ENCODE measurements at regions not wholly inside any gene's neighbourhood (a gene's known extent, or its start where the extent isn't known, plus 50 kb on each side); places are given as distances from the start of the nearest gene placed in this dataset.

DNA sequence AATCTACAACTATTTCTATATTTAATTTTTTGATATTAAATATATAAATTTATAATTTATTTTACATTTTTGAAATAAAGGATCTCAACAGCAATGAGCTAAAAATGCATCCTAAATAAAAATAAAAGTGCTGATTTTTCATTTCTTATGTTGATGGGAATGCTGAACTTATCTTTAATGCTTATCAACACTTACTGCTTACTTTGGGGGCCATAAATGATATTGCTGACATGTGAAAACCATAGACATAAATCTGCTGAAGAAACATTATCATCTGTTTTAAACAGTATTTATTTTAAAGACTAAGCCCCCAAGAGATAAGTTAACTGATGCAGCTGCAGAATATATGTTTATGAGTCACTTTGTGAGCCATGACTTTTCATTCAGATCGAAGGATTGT is 594.1 kb upstream of the PKN2 start:
- Histone ChIP-seq H3K4me1 (ENCODE audit: control insufficient read depth in 1 of 2, insufficient read depth in 2 of 2, low read length in 2 of 2) (no peaks in the 10 kb centered on the region), H3K36me3 (ENCODE audit: control insufficient read depth in 1 of 2, insufficient read depth in 2 of 2, low read length in 1 of 2) (no peaks in the 10 kb centered on the region), H3K27ac (ENCODE audit: low read depth in 1 of 2, low read length in 2 of 2) (no peak overlapping the region), H3K4me3 (ENCODE audit: low read length in 2 of 2) (no peak overlapping the region), H3K27me3 (ENCODE audit: control insufficient read depth in 1 of 2, insufficient read depth in 2 of 2, low read length in 1 of 2) (no peaks in the 10 kb centered on the region), H3K9me3 (ENCODE audit: control insufficient read depth, low read length) (no peaks in the 10 kb centered on the region)
- DNase-seq = no peak
- ATAC-seq (ENCODE audit: low FRiP score) = no peak
- 0 to 1% methylated on average over 1 of the region's 1 CpG for WGBS, 2 donors
- intact Hi-C loops (cut with DNase I) = no loop called here

GRCh38 chr1:88098881-88099280 is 585.2 kb upstream of the PKN2 start:
- Histone ChIP-seq H3K36me3 (ENCODE audit: control insufficient read depth in 1 of 2, insufficient read depth in 2 of 2, low read length in 1 of 2) (no peaks in the 10 kb centered on the region), H3K27me3 (ENCODE audit: control insufficient read depth in 1 of 2, insufficient read depth in 2 of 2, low read length in 1 of 2) (peaks cover 0 to 2% of the 10 kb centered on the region in 2 donors), H3K4me3 (ENCODE audit: low read length in 2 of 2) (no peak overlapping the region), H3K27ac (ENCODE audit: low read depth in 1 of 2, low read length in 2 of 2) (no peak overlapping the region), H3K4me1 (ENCODE audit: control insufficient read depth in 1 of 2, insufficient read depth in 2 of 2, low read length in 2 of 2) (no peaks in the 10 kb centered on the region), H3K9me3 (ENCODE audit: control insufficient read depth, low read length) (no peaks in the 10 kb centered on the region)
- 64 to 73% methylated on average over 3 of the region's 3 CpGs for WGBS, 2 donors
- ATAC-seq (ENCODE audit: low FRiP score) = no peak
- DNase-seq = no peak
- intact Hi-C loops (cut with DNase I) = no loop called here

DNA sequence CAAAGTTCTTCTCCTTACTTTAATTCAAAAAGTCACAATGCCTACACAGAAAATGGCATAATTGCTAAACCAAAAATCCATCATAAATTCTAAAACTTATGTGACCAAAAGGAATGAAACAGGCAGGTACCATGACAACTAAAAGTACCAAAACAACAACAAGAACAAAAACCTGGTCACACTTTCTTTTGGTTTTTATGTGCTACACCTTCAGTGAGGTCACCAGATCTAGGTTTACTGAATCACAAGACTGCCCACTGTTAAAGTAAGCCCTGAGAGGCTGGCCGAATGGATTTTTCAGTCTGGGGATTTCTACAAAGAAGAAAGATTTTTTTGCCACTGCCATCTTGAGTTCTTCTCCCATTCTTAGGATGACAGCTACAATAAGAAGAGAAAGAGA is 583.0 kb upstream of the PKN2 start:
- peaks cover 0 to 2% of the 10 kb centered on the region in 2 donors for H3K27me3 ChIP-seq (ENCODE audit: control insufficient read depth in 1 of 2, insufficient read depth in 2 of 2, low read length in 1 of 2)
- H3K9me3 ChIP-seq (ENCODE audit: control insufficient read depth, low read length) = no peaks in the 10 kb centered on the region
- no peak overlapping the region for H3K4me3 ChIP-seq (ENCODE audit: low read length in 2 of 2)
- DNase-seq (no peak), ATAC-seq (ENCODE audit: low FRiP score) (no peak)
- intact Hi-C loops (cut with DNase I) = no loop called here
- H3K36me3 ChIP-seq (ENCODE audit: control insufficient read depth in 1 of 2, insufficient read depth in 2 of 2, low read length in 1 of 2) = no peaks in the 10 kb centered on the region
- no peak overlapping the region for H3K27ac ChIP-seq (ENCODE audit: low read depth in 1 of 2, low read length in 2 of 2)
- no peaks in the 10 kb centered on the region for H3K4me1 ChIP-seq (ENCODE audit: control insufficient read depth in 1 of 2, insufficient read depth in 2 of 2, low read length in 2 of 2)
- 80 to 89% methylated on average over 1 of the region's 1 CpG for WGBS, 2 donors

- intact Hi-C loops (cut with DNase I) = no loop called here
- ATAC-seq (ENCODE audit: low FRiP score) (no peak), DNase-seq (no peak)
- no peaks in the 10 kb centered on the region for H3K9me3 ChIP-seq (ENCODE audit: control insufficient read depth, low read length)
- no peak overlapping the region for H3K27ac ChIP-seq (ENCODE audit: low read depth in 1 of 2, low read length in 2 of 2)
- 26 to 29% methylated on average over 1 of the region's 1 CpG for whole genome bisulfite sequencing, 2 donors
- H3K4me3 ChIP-seq (ENCODE audit: low read length in 2 of 2) = no peak overlapping the region
- no peaks in the 10 kb centered on the region for H3K36me3 ChIP-seq (ENCODE audit: control insufficient read depth in 1 of 2, insufficient read depth in 2 of 2, low read length in 1 of 2)
- H3K27me3 ChIP-seq (ENCODE audit: control insufficient read depth in 1 of 2, insufficient read depth in 2 of 2, low read length in 1 of 2) = no peaks in the 10 kb centered on the region
- H3K4me1 ChIP-seq (ENCODE audit: control insufficient read depth in 1 of 2, insufficient read depth in 2 of 2, low read length in 2 of 2) = no peaks in the 10 kb centered on the region
Observed at GRCh38 chr1:88104236-88104635, 579.8 kb upstream of the PKN2 start.

DNA sequence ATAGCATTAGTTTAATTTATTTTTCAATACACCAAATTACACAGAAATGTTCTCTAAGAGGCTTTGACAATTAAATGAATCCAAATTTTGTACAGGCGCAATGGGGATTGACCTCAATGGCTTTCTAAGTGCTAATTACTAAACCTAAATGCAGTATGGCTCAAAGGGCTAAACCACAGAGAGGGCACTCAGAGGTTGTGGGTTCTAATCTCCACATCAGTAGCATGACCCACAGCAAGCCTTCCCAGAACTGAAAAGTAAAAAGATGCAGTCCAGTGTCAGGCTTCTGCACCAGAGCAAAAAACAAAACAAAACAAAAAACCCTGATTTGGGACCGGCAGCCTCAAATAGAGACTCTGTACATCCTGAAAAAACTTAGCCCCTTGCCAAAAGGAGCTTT is 579.2 kb upstream of the PKN2 start:
- H3K9me3 ChIP-seq (ENCODE audit: control insufficient read depth, low read length) = no peaks in the 10 kb centered on the region
- WGBS, 2 donors = 90 to 92% methylated on average over 2 of the region's 2 CpGs
- intact Hi-C loops (cut with DNase I) = no loop called here
- no peak for ATAC-seq (ENCODE audit: low FRiP score)
- H3K36me3 ChIP-seq (ENCODE audit: control insufficient read depth in 1 of 2, insufficient read depth in 2 of 2, low read length in 1 of 2) = no peaks in the 10 kb centered on the region
- H3K4me3 ChIP-seq (ENCODE audit: low read length in 2 of 2) = no peak overlapping the region
- H3K27ac ChIP-seq (ENCODE audit: low read depth in 1 of 2, low read length in 2 of 2) = no peak overlapping the region
- H3K27me3 ChIP-seq (ENCODE audit: control insufficient read depth in 1 of 2, insufficient read depth in 2 of 2, low read length in 1 of 2) = no peaks in the 10 kb centered on the region
- no peaks in the 10 kb centered on the region for H3K4me1 ChIP-seq (ENCODE audit: control insufficient read depth in 1 of 2, insufficient read depth in 2 of 2, low read length in 2 of 2)
- DNase-seq = no peak

GRCh38 chr1:88111816-88112215 is 572.3 kb upstream of the PKN2 start:
- Histone ChIP-seq H3K27me3 (ENCODE audit: control insufficient read depth in 1 of 2, insufficient read depth in 2 of 2, low read length in 1 of 2) (no peaks in the 10 kb centered on the region), H3K27ac (ENCODE audit: low read depth in 1 of 2, low read length in 2 of 2) (no peak overlapping the region), H3K4me1 (ENCODE audit: control insufficient read depth in 1 of 2, insufficient read depth in 2 of 2, low read length in 2 of 2) (no peaks in the 10 kb centered on the region), H3K36me3 (ENCODE audit: control insufficient read depth in 1 of 2, insufficient read depth in 2 of 2, low read length in 1 of 2) (no peaks in the 10 kb centered on the region), H3K4me3 (ENCODE audit: low read length in 2 of 2) (no peak overlapping the region), H3K9me3 (ENCODE audit: control insufficient read depth, low read length) (no peaks in the 10 kb centered on the region)
- no peak for DNase-seq
- intact Hi-C loops (cut with DNase I) = no loop called here
- 94 to 97% methylated on average over 3 of the region's 3 CpGs for WGBS, 2 donors
- no peak for ATAC-seq (ENCODE audit: low FRiP score)

- Histone ChIP-seq H3K36me3 (ENCODE audit: control insufficient read depth in 1 of 2, insufficient read depth in 2 of 2, low read length in 1 of 2) (no peaks in the 10 kb centered on the region), H3K4me3 (ENCODE audit: low read length in 2 of 2) (no peak overlapping the region), H3K27me3 (ENCODE audit: control insufficient read depth in 1 of 2, insufficient read depth in 2 of 2, low read length in 1 of 2) (no peaks in the 10 kb centered on the region), H3K4me1 (ENCODE audit: control insufficient read depth in 1 of 2, insufficient read depth in 2 of 2, low read length in 2 of 2) (no peaks in the 10 kb centered on the region), H3K27ac (ENCODE audit: low read depth in 1 of 2, low read length in 2 of 2) (no peak overlapping the region), H3K9me3 (ENCODE audit: control insufficient read depth, low read length) (no peaks in the 10 kb centered on the region)
- ATAC-seq (ENCODE audit: low FRiP score) (no peak), DNase-seq (no peak)
- 84 to 85% methylated on average over 4 of the region's 4 CpGs for whole genome bisulfite sequencing, 2 donors
- intact Hi-C loops (cut with DNase I) = no loop called here
Observed at GRCh38 chr1:88117597-88117996, 566.5 kb upstream of the PKN2 start.

- H3K4me3 ChIP-seq (ENCODE audit: low read length in 2 of 2) = no peak overlapping the region
- intact Hi-C loops (cut with DNase I) = no loop called here
- no peaks in the 10 kb centered on the region for H3K4me1 ChIP-seq (ENCODE audit: control insufficient read depth in 1 of 2, insufficient read depth in 2 of 2, low read length in 2 of 2)
- 67 to 74% methylated on average over 6 of the region's 6 CpGs for WGBS, 2 donors
- no peaks in the 10 kb centered on the region for H3K27me3 ChIP-seq (ENCODE audit: control insufficient read depth in 1 of 2, insufficient read depth in 2 of 2, low read length in 1 of 2)
- no peak overlapping the region for H3K27ac ChIP-seq (ENCODE audit: low read depth in 1 of 2, low read length in 2 of 2)
- no peak for DNase-seq
- no peaks in the 10 kb centered on the region for H3K9me3 ChIP-seq (ENCODE audit: control insufficient read depth, low read length)
- H3K36me3 ChIP-seq (ENCODE audit: control insufficient read depth in 1 of 2, insufficient read depth in 2 of 2, low read length in 1 of 2) = no peaks in the 10 kb centered on the region
- ATAC-seq (ENCODE audit: low FRiP score) = no peak
Observed at GRCh38 chr1:88118176-88118845, 565.8 kb upstream of the PKN2 start.

DNA sequence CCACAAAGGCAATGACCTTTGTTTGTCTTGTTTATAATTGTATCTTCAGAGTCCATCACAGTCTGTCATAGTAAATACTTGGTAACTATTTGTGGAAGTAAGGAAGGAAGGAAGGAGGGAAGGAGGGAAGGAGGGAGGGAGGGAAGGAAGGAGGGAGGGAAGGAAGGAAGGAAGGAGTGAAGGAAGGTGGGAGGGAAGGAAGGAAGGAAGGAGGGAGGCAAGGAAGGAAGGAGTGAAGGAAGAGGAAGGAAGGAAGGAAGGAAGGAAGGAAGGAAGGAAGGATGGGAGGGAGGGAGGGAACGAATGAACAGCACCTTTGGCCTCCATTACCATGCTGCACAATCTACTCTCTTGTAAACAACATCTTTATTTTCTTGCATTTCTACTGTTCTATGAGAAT is 559.5 kb upstream of the PKN2 start:
- no peak overlapping the region for H3K27ac ChIP-seq (ENCODE audit: low read depth in 1 of 2, low read length in 2 of 2)
- H3K27me3 ChIP-seq (ENCODE audit: control insufficient read depth in 1 of 2, insufficient read depth in 2 of 2, low read length in 1 of 2) = no peaks in the 10 kb centered on the region
- no peak for DNase-seq
- no peaks in the 10 kb centered on the region for H3K9me3 ChIP-seq (ENCODE audit: control insufficient read depth, low read length)
- no peaks in the 10 kb centered on the region for H3K36me3 ChIP-seq (ENCODE audit: control insufficient read depth in 1 of 2, insufficient read depth in 2 of 2, low read length in 1 of 2)
- no peak overlapping the region for H3K4me3 ChIP-seq (ENCODE audit: low read length in 2 of 2)
- intact Hi-C loops (cut with DNase I) = no loop called here
- no peaks in the 10 kb centered on the region for H3K4me1 ChIP-seq (ENCODE audit: control insufficient read depth in 1 of 2, insufficient read depth in 2 of 2, low read length in 2 of 2)
- 82 to 86% methylated on average over 1 of the region's 1 CpG for WGBS, 2 donors
- ATAC-seq (ENCODE audit: low FRiP score) = no peak

Measured in aorta (tissue), 5 donors.